ENCODE measurements at regions not wholly inside any gene's neighbourhood (a gene's known extent, or its start where the extent isn't known, plus 50 kb on each side); places are given as distances from the start of the nearest gene placed in this dataset.

DNA sequence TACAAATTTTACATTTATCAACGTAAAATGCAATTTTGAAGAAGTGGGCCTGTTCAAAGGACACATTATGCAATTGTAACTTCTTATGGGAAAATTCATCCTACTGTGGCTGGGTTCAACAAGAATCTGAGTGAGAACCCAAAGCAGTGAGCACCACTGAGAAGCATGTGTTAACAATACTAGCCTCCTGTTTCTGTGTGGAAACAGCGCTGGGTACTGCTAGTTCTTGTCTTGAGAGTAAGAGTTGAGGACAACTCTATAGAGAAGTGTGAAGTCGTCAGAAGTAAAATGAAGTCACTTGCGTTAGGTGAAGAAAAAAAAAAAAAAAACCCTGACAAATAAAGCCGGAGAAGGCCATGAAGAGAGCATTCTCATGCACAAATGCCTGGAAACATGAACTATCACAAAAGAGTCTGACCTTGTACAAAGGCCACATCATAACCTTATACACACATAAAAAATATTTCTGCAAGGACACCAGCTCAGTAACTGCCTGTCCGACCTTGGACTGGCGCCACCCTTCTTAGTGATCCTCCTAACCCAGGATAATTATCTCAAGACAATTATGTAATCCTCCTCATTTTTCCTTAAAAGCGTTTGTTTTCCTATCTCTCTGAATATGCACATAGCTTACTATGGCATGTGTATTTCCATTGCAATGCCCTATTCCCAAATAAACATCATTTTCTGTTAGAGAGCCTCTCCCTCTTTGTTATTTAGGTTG is 554.9 kb downstream of the HTR7 start:
- intact Hi-C loops (cut with DNase I), result no loop called here
- Histone ChIP-seq H3K27ac (no peak overlapping the region), H3K27me3 (no peaks in the 10 kb centered on the region), H3K4me1 (peaks cover 0 to 10% of the 10 kb centered on the region in 2 donors), H3K4me3 (no peak overlapping the region), H3K9me3 (no peaks in the 10 kb centered on the region), H3K36me3 (no peaks in the 10 kb centered on the region)
- TF ChIP-seq, protein P1, sequence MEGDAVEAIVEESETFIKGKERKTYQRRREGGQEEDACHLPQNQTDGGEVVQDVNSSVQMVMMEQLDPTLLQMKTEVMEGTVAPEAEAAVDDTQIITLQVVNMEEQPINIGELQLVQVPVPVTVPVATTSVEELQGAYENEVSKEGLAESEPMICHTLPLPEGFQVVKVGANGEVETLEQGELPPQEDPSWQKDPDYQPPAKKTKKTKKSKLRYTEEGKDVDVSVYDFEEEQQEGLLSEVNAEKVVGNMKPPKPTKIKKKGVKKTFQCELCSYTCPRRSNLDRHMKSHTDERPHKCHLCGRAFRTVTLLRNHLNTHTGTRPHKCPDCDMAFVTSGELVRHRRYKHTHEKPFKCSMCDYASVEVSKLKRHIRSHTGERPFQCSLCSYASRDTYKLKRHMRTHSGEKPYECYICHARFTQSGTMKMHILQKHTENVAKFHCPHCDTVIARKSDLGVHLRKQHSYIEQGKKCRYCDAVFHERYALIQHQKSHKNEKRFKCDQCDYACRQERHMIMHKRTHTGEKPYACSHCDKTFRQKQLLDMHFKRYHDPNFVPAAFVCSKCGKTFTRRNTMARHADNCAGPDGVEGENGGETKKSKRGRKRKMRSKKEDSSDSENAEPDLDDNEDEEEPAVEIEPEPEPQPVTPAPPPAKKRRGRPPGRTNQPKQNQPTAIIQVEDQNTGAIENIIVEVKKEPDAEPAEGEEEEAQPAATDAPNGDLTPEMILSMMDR (IDR thresholded peaks at IDR 0.05), result no peak
- DNase-seq (ENCODE audit: low spot score in 2 of 2), result no peak

DNA sequence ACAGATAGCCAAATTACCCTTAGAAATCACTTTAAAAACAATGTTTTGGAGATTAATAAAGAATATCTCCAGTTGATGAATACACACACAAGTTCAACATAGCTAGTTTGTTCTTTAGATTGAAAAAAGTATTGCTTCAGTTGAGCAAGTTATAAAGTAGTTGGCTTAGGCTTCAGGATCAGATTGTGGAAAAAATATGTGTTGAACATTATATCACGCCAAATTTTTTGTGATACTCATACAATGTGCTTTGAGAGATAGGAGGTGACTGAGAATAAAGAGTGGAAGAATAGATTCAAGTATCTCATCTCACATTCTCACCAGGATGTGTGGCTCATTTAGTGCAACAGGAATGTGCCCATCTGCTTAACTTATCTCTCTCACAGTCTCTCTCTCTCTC is 553.3 kb downstream of the HTR7 start:
- Histone ChIP-seq H3K36me3 (no peaks in the 10 kb centered on the region), H3K27me3 (no peaks in the 10 kb centered on the region), H3K27ac (no peak overlapping the region), H3K4me3 (no peak overlapping the region), H3K4me1 (peaks cover 0 to 14% of the 10 kb centered on the region in 2 donors), H3K9me3 (no peaks in the 10 kb centered on the region)
- TF ChIP-seq, protein P1 (IDR thresholded peaks at IDR 0.05), result no peak
- DNase-seq (ENCODE audit: low spot score in 2 of 2), result no peak
- intact Hi-C loops (cut with DNase I), result no loop called here

DNA sequence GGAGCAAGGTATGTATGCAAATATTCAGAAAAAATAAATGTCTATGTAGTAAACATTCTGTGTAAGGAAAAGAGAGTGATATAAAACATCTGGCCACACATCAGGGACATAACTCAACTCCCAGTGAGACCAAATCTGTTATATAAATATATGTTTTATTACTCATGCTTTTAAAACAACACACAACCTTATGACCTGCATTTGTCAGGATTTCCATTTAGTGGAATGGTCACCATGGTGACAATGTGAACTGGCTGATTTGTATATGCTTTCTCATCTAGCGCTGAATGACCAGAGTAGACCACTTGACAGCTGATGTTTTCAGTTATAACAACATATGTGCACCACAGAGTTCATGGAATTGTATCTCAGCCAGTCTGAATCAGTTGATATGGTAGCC is 551.7 kb downstream of the HTR7 start:
- peak overlapping the region in 1 of 2 donors; percentile 57 for H3K27ac ChIP-seq
- H3K27me3 ChIP-seq, result no peaks in the 10 kb centered on the region
- intact Hi-C loops (cut with DNase I), result no loop called here

DNA sequence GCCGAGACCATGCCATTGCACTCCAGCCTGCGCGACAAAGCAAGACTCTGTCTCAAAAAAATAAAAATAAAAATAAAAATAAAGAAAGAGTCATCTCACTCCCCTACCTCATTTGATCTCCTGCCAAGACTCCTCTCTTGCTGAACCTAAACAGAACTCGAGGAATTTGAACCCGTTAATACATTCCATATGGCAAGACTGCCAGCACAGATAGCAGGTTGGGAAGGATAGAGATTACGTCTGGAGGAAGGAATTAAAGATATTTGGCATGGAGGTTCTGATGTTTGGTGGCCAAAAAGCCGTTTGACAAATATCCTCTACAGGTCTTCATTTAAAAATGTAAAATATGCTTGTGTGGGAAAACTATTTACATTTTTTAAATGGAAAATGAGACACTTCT is 549.6 kb downstream of the HTR7 start:
- Histone ChIP-seq H3K9me3 (no peaks in the 10 kb centered on the region), H3K27ac (no peak overlapping the region), H3K36me3 (no peaks in the 10 kb centered on the region), H3K4me1 (peaks cover 0 to 14% of the 10 kb centered on the region in 2 donors), H3K27me3 (no peaks in the 10 kb centered on the region), H3K4me3 (no peak overlapping the region)
- TF ChIP-seq, protein P1 (IDR thresholded peaks at IDR 0.05), result no peak
- intact Hi-C loops (cut with DNase I), result no loop called here
- no peak for DNase-seq (ENCODE audit: low spot score in 2 of 2)

More for the DNA sequence above, 551.7 kb downstream of the HTR7 start:
- H3K9me3 ChIP-seq, result no peaks in the 10 kb centered on the region
- H3K4me3 ChIP-seq, result no peak overlapping the region
- peak in 1 of 2 donors; percentile 67 for DNase-seq (ENCODE audit: low spot score in 2 of 2)
- H3K4me1 ChIP-seq, result peaks cover 0 to 14% of the 10 kb centered on the region in 2 donors
- TF ChIP-seq, protein P1 (IDR thresholded peaks at IDR 0.05), result no peak
- no peaks in the 10 kb centered on the region for H3K36me3 ChIP-seq

DNA sequence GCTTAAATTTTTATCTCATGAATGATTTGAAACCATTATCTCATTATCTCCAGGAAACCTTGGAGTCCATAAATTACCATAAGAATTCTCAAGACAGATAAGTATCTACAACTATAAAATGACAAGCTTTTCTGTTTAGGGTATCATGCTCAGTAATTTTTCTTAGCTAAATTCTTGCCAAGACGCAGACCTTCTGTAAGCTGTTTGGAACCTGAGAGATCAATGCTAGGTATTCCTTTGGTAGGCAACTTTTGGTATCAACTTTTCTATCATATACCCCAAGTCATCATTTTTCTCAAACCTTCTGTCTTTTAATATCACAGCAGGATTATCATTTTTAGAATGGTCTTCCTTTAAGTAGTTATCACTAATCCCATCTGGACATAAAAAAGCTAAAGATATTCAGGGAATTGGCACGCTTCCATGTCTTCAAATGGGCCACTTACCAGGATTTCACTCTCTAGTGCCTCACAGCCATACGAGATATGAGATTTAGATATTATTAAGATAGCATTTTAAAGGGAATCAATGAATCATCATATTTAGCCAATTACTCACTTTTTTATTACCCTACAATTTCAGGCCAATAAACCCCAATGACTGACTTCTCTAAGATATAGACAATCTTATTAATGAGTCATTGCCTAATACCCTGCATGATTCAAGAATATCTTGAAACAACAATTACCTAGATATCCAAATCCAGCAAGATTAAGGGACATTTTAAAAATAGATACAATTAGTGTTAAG is 544.1 kb downstream of the HTR7 start:
- H3K4me1 ChIP-seq, result no peaks in the 10 kb centered on the region
- H3K9me3 ChIP-seq, result no peaks in the 10 kb centered on the region
- no peaks in the 10 kb centered on the region for H3K36me3 ChIP-seq
- H3K27me3 ChIP-seq, result no peaks in the 10 kb centered on the region
- no peak overlapping the region for H3K4me3 ChIP-seq
- H3K27ac ChIP-seq, result no peak overlapping the region
- TF ChIP-seq, protein P1 (IDR thresholded peaks at IDR 0.05), result no peak
- intact Hi-C loops (cut with DNase I), result no loop called here
- no peak for DNase-seq (ENCODE audit: low spot score in 2 of 2)
